G401.6 (cell line): ENCODE measurements at regions not wholly inside any gene's neighbourhood (a gene's known extent, or its start where the extent isn't known, plus 50 kb on each side); places are given as distances from the start of the nearest gene placed in this dataset.

ENCODE experiments used
- FAIRE-seq: peaks from 2 replicates; lab custom pipeline; 2012; peaks lifted over from hg19 to GRCh38; lab: Jason Lieb, UNC

DNA sequence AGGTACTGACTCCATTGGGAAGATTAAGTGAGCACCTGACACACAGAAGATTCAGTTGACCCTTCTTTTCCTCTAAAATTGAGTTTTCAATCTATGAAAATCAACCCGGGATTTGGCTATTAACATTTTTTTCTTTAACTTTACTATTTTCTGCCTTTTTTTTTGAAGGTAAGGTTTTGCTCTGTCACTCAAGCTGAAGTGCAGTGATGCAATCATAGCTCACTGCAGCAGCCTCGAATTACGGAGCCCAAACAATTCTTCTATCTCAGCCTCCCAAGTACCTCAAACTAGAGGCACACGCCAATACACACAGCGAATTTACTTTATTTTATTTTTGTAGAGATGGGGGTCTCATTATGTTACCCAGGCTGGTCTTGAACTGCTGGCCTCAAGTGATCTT is 1029.5 kb downstream of the MCTP2 start:
- no peak for FAIRE-seq

DNA sequence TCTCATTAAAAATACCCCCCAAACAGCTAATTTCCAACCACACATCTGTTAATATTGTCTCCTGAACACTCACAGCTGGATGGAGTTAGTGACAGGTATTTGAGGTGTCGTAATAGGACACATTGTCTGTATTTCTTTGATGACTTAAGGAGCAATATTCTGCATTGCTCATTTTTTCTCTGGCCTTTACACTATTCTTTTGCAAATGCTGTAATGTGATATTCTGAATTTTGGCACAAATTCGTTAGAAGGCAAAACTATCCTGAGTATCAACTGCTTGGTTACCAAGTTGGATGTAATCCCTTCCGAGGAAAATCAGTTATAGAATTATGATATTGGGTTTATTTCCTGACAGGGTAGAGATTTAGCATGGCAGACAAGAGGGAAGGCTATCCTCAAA is 1030.2 kb downstream of the MCTP2 start:
- FAIRE-seq: no peak

DNA sequence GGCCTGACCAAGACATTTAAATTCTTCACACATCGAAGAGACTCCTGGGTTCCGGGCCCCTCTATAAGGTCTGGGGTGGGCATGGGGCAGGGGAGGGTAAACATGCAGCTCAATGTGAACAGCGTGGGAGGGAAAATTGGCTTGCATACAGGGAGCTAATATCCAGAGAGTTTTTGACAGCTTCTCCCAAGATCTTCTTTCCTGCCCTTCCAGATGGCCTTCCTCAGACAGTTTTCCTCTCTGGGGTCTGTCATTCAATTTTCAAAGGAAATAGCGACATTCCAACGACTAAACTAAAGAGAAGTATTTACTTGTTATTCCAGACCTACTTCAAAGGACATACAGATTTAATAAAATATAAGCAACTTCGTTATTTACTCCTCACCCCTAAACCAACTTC is 1030.6 kb downstream of the MCTP2 start:
- FAIRE-seq: no peak

GRCh38 chr15:95262866-95263564 is 1031.7 kb downstream of the MCTP2 start:
- FAIRE-seq: no peak

GRCh38 chr15:95263751-95264150 is 1032.4 kb downstream of the MCTP2 start:
- no peak for FAIRE-seq

DNA sequence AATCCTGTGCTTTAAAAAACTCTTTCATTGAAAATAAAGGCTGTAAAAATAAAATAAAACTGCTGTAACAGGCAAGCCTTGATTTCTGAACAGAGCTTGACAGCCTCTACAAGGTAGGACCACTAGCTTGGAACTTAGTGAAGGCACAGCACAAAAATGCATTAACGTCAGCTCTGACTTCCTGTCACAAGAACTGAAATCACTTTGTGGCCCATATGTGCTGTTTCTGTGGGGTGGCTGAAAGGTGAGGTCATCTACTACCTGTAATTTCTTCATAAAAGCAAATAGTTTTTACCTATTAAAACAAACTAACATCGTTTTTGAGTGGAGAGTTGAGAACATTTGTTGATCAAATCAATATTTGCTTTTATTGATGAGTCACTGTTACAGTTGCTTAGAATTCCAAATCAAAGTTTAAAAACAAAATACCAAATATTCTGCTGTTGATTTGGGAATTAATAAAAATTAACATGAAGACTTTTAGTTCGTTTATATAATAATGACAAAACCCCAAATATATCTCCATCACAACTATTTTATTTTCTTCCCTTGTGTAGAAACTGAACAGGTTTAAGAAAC is 1034.1 kb downstream of the MCTP2 start:
- FAIRE-seq: no peak

- no peak for FAIRE-seq
These were observed 1035.2 kb downstream of the MCTP2 start for GRCh38 chr15:95266451-95267061.

GRCh38 chr15:95267481-95267880 is 1036.1 kb downstream of the MCTP2 start:
- no peak for FAIRE-seq

DNA sequence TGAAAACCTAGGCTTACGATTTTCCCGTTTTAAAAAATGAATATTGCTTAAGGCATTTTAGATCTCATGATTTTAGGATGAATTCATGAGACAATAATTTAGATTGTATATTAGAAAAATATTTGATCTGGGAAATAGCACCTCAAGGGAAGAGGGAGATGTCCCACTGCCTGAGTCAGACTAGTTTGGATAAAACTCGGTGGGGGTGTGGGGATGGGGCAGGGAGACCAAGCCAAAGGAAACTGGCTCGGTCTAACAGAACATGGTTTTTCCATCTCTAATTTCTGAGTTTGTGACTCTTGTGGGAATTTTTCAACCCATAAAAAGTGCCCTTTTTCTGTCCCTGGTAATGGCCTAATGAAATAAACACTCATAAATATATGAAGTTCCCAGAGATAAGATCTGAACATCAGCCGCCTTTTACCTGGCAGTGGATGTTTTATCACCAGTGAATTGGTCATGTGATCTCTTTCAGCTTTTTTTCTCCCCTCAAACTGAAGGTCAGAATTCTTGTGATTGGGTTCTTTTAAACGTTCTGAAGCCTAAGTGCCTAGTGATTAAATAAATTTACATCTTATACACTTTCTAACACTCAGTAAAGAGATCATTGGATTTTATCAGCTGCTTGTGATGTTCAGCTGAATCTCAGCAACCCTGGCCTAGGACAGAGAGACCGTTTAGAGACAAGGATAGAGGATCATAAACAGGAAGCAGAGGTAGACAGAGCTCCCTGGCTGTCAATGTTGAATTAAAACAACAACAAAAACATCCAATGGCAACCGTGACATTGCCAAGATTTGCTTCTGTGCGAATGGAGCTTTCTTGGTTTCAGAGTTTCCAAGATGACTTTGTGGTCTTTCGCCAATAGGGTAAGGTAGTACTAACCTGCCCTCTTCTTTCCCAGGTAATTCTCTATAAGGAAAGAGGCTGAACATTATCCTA is 1038.2 kb downstream of the MCTP2 start:
- no peak for FAIRE-seq

GRCh38 chr15:95274101-95274500 is 1042.7 kb downstream of the MCTP2 start:
- FAIRE-seq: no peak

DNA sequence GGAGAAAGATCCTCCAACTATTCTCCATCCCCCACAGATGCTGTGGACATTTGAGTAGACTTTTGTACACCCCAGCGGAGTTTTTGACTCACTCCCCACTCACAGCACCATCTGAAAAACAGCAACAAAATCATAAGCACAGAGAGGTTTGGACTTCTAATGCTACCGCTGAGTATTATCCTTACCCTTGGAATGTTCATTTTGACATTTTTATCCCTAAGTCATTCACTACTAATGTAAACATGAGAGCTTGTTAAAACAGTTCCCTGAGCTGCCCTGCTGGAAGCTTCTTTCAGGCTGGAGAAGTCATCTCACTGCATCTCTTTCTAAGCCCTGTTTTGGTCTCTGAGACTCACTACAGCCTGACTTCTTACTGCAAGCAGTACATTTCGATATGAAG is 1045.9 kb downstream of the MCTP2 start:
- FAIRE-seq: no peak

- FAIRE-seq: no peak
These were observed 1047.3 kb downstream of the MCTP2 start for GRCh38 chr15:95278532-95279245.

DNA sequence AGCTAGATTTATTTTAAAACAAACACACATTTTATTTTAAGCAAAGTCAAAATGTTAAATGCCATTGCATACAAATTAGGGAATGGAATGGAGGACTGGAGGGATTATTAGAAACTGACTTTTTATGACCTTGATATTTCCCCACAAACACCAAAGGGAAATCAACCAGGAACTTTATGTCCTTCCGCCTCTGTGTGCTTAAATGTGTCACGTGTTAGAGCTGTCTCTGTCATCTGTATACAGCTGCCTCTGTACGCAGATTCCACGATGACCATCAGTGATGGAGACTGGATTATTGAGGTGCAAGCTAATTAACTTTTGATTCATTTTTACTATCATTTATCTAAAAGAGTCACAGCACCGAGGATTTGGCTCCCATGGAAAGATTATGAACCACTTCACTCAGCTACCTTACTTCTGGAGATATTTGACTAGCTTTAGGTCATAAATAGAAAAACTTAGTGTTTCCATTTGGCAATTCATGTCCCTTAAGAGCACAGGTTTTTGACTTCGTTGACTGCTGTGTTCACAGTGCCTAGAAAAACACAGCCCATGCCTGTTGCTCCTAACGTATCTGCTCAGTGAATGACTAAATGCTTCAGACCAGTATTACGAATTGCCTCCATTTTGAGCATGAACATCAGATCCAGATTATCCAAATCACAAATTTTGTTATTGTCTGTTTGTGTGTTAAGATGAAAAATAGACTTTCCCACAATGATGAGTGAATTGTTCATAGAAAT is 1048.1 kb downstream of the MCTP2 start:
- FAIRE-seq: no peak

DNA sequence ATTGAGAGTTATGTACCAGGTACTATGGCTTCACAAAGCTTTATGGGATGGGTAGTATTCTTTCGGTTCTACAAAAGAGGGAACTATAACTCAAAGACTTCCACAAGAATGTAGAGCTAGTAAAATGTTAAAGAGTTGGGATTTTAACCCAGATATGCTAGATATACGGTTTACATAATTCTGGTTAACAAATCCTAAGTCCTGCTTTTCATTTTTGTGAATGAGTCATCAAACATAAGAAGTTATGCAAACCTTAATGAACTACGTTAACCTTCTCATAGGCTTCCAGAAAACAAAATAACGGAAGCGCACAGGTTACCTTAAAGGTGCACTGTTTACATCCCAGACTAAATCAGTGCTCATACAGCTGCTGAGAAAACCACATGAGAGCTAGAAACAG is 1049.3 kb downstream of the MCTP2 start:
- FAIRE-seq: no peak

DNA sequence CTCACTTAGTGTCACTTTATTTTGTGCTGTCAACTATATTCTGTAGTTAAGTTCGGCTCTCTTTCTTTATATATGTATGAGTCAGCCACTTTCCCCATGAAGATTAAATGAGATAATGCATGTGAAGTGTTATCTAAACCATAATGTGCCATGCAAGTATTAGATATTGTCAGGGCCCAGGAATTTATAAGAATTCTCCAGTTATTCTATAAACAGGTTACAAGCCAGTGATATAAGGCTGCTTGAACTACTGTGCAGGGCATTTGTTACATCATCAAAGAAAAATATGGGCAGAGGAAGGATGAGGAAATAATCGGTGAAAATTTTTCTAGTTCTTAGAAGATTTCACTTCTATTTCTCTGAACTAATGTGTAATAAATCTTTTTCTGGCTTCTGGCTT is 1049.0 kb upstream of the NR2F2 start:
- no peak for FAIRE-seq

GRCh38 chr15:95284492-95284891 is 1046.0 kb upstream of the NR2F2 start:
- FAIRE-seq: no peak

- no peak for FAIRE-seq
These were observed 1045.5 kb upstream of the NR2F2 start for GRCh38 chr15:95284933-95285421.

DNA sequence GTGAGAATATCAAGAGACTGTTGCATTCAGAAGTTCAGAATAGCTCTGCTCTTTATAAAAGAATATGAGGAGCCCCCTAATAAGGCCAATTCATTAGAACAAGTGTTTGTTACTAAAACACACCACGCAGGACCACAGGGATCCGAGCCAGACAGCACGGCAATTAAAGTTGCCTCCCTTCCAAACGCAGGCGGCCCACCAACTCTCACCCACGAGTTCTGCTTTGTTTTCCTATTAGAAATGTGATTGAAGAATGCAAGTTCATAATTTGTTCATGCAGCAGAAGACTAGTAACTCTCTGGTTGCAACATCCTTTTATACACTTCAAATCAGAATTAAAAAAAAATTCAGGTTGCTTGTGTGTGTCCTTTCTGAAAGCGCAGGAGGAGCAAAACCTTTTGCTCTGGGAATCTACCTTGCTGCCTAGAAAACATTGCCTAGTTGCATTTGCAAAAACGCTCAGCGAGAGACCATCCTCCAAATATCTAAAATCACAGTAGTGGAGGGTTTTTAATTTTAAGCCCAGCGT is 1044.1 kb upstream of the NR2F2 start:
- FAIRE-seq: no peak

DNA sequence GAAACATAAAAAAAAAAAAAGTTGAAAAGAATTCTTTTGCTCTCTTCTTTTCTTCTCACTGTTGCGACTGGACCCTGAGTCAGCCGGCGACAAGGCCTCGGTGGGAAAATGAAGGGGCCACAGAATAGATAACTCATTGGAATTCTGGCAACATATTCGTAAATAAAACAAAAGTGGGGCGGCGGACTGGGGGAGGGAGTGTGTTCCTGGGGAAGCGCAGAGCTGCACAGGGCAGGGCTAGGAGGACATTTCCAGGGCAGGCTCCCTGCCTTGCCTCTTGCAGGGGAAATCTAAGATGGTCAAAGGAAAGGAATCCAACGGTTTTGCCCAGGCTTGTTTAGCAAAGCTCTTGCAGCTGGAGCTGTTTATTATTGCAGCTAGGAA is 1042.8 kb upstream of the NR2F2 start:
- FAIRE-seq: no peak

DNA sequence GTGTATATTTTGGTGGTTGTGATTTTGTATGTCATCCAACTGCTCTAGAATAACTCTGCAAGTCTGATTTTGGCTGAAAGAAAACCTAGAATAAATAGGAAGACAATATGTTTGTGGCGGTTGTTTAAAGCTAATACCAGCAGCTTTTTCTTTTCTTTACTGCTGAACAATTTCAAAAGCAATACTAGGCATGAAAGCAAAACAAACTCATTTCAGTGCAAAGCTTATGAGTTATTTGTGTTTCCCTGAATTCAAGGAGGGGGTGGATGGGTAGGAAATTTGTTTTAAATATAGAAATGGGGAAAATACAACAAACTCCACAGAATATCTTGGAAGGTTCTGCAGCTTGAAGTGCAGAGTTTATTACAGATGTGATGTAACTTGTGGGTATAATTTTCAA is 1041.9 kb upstream of the NR2F2 start:
- FAIRE-seq: no peak
